ENCODE measurements at regions not wholly inside any gene's neighbourhood (a gene's known extent, or its start where the extent isn't known, plus 50 kb on each side); places are given as distances from the start of the nearest gene placed in this dataset.

GRCh38 chr7:86149024-86149665 is 494.6 kb upstream of the GRM3 start:
- POLR2A ChIA-PET, result no interaction called here
- Mint-ChIP-seq H3K36me3 (no peaks in the 10 kb centered on the region), H3K27me3 (no peaks in the 10 kb centered on the region), H3K4me1 (no peaks in the 10 kb centered on the region), H3K4me3 (no peak overlapping the region), H3K9me3 (peaks cover 3 to 20% (median 11%) of the 10 kb centered on the region in 11 donors), H3K27ac (no peak overlapping the region)
- intact Hi-C loops (cut with micrococcal nuclease), result no loop called here
- no peaks in the 10 kb centered on the region for H3K9me3 ChIP-seq (ENCODE audit: control insufficient read depth in 2 of 3, low read length in 3 of 3)
- no peak overlapping the region for H3K27ac ChIP-seq (ENCODE audit: low read depth, low read length)
- no peaks in the 10 kb centered on the region for H3K4me1 ChIP-seq (ENCODE audit: control insufficient read depth in 2 of 2, insufficient read depth in 2 of 2, low read length in 2 of 2)
- H3K36me3 ChIP-seq (ENCODE audit: control insufficient read depth in 2 of 3, insufficient read depth in 3 of 3, low read length in 3 of 3), result no peaks in the 10 kb centered on the region
- H3K27me3 ChIP-seq (ENCODE audit: control insufficient read depth in 2 of 2, insufficient read depth in 2 of 2, low read length in 2 of 2), result no peaks in the 10 kb centered on the region
- ATAC-seq (no peak), DNase-seq (no peak)
- no peak overlapping the region for H3K4me3 ChIP-seq (ENCODE audit: low read length)
- CTCF ChIA-PET, result no interaction called here

- POLR2A ChIA-PET, result no interaction called here
- CTCF ChIA-PET, result no interaction called here
- Histone ChIP-seq H3K9me3 (ENCODE audit: control insufficient read depth in 2 of 3, low read length in 3 of 3) (no peaks in the 10 kb centered on the region), H3K27me3 (ENCODE audit: control insufficient read depth in 2 of 2, insufficient read depth in 2 of 2, low read length in 2 of 2) (no peaks in the 10 kb centered on the region), H3K36me3 (ENCODE audit: control insufficient read depth in 2 of 3, insufficient read depth in 3 of 3, low read length in 3 of 3) (no peaks in the 10 kb centered on the region), H3K4me1 (ENCODE audit: control insufficient read depth in 2 of 2, insufficient read depth in 2 of 2, low read length in 2 of 2) (no peaks in the 10 kb centered on the region), H3K4me3 (ENCODE audit: low read length) (no peak overlapping the region), H3K27ac (ENCODE audit: low read depth, low read length) (no peak overlapping the region)
- peaks cover 2 to 20% (median 11%) of the 10 kb centered on the region in 11 donors for H3K9me3 Mint-ChIP-seq
- no peaks in the 10 kb centered on the region for H3K4me1 Mint-ChIP-seq
- no peak overlapping the region for H3K27ac Mint-ChIP-seq
- ATAC-seq, result no peak
- no peak overlapping the region for H3K4me3 Mint-ChIP-seq
- no peaks in the 10 kb centered on the region for H3K36me3 Mint-ChIP-seq
- no peaks in the 10 kb centered on the region for H3K27me3 Mint-ChIP-seq
- no peak for DNase-seq
- intact Hi-C loops (cut with micrococcal nuclease), result no loop called here
Observed at GRCh38 chr7:86148501-86148900, 495.2 kb upstream of the GRM3 start.

- CTCF ChIA-PET, result no interaction called here
- no peak for ATAC-seq
- intact Hi-C loops (cut with micrococcal nuclease), result no loop called here
Observed at GRCh38 chr7:86137343-86137742, 506.4 kb upstream of the GRM3 start.

GRCh38 chr7:86130268-86130667 is 513.4 kb upstream of the GRM3 start:
- no peaks in the 10 kb centered on the region for H3K36me3 ChIP-seq (ENCODE audit: control insufficient read depth in 2 of 3, insufficient read depth in 3 of 3, low read length in 3 of 3)
- no peak overlapping the region for H3K27ac ChIP-seq (ENCODE audit: low read depth, low read length)
- H3K27ac Mint-ChIP-seq, result no peak overlapping the region
- intact Hi-C loops (cut with micrococcal nuclease), result no loop called here
- no peaks in the 10 kb centered on the region for H3K27me3 ChIP-seq (ENCODE audit: control insufficient read depth in 2 of 2, insufficient read depth in 2 of 2, low read length in 2 of 2)
- no peak for DNase-seq
- no peaks in the 10 kb centered on the region for H3K9me3 ChIP-seq (ENCODE audit: control insufficient read depth in 2 of 3, low read length in 3 of 3)
- no peaks in the 10 kb centered on the region for H3K4me1 ChIP-seq (ENCODE audit: control insufficient read depth in 2 of 2, insufficient read depth in 2 of 2, low read length in 2 of 2)
- no peak overlapping the region for H3K4me3 ChIP-seq (ENCODE audit: low read length)
- ATAC-seq, result no peak
- H3K4me3 Mint-ChIP-seq, result no peak overlapping the region
- POLR2A ChIA-PET, result no interaction called here
- H3K27me3 Mint-ChIP-seq, result no peaks in the 10 kb centered on the region
- peaks cover 0 to 13% (median 0%) of the 10 kb centered on the region in 11 donors for H3K9me3 Mint-ChIP-seq
- H3K36me3 Mint-ChIP-seq, result no peaks in the 10 kb centered on the region
- CTCF ChIA-PET, result no interaction called here
- H3K4me1 Mint-ChIP-seq, result no peaks in the 10 kb centered on the region

More at GRCh38 chr7:86137343-86137742, 506.4 kb upstream of the GRM3 start:
- POLR2A ChIA-PET, result no interaction called here
- H3K4me1 ChIP-seq (ENCODE audit: control insufficient read depth in 2 of 2, insufficient read depth in 2 of 2, low read length in 2 of 2), result no peaks in the 10 kb centered on the region
- Mint-ChIP-seq H3K27ac (no peak overlapping the region), H3K9me3 (peaks cover 2 to 9% (median 6%) of the 10 kb centered on the region in 11 donors), H3K4me1 (no peaks in the 10 kb centered on the region), H3K4me3 (no peak overlapping the region), H3K36me3 (no peaks in the 10 kb centered on the region), H3K27me3 (no peaks in the 10 kb centered on the region)
- H3K27ac ChIP-seq (ENCODE audit: low read depth, low read length), result no peak overlapping the region
- no peak overlapping the region for H3K4me3 ChIP-seq (ENCODE audit: low read length)
- H3K27me3 ChIP-seq (ENCODE audit: control insufficient read depth in 2 of 2, insufficient read depth in 2 of 2, low read length in 2 of 2), result no peaks in the 10 kb centered on the region
- no peaks in the 10 kb centered on the region for H3K36me3 ChIP-seq (ENCODE audit: control insufficient read depth in 2 of 3, insufficient read depth in 3 of 3, low read length in 3 of 3)
- H3K9me3 ChIP-seq (ENCODE audit: control insufficient read depth in 2 of 3, low read length in 3 of 3), result no peaks in the 10 kb centered on the region
- DNase-seq, result no peak

- no peaks in the 10 kb centered on the region for H3K27me3 ChIP-seq (ENCODE audit: control insufficient read depth in 2 of 2, insufficient read depth in 2 of 2, low read length in 2 of 2)
- Mint-ChIP-seq H3K4me3 (no peak overlapping the region), H3K4me1 (no peaks in the 10 kb centered on the region), H3K27me3 (no peaks in the 10 kb centered on the region), H3K9me3 (peaks cover 0 to 15% (median 5%) of the 10 kb centered on the region in 11 donors), H3K36me3 (no peaks in the 10 kb centered on the region), H3K27ac (no peak overlapping the region)
- ATAC-seq (no peak), DNase-seq (no peak)
- no peak overlapping the region for H3K27ac ChIP-seq (ENCODE audit: low read depth, low read length)
- no peaks in the 10 kb centered on the region for H3K4me1 ChIP-seq (ENCODE audit: control insufficient read depth in 2 of 2, insufficient read depth in 2 of 2, low read length in 2 of 2)
- intact Hi-C loops (cut with micrococcal nuclease), result no loop called here
- no peaks in the 10 kb centered on the region for H3K36me3 ChIP-seq (ENCODE audit: control insufficient read depth in 2 of 3, insufficient read depth in 3 of 3, low read length in 3 of 3)
- POLR2A ChIA-PET, result no interaction called here
- H3K9me3 ChIP-seq (ENCODE audit: control insufficient read depth in 2 of 3, low read length in 3 of 3), result peaks cover 0 to 7% (median 0%) of the 10 kb centered on the region in 3 experiments
- H3K4me3 ChIP-seq (ENCODE audit: low read length), result no peak overlapping the region
- CTCF ChIA-PET, result no interaction called here
Observed at GRCh38 chr7:86123476-86123875, 520.2 kb upstream of the GRM3 start.

- no peaks in the 10 kb centered on the region for H3K9me3 ChIP-seq (ENCODE audit: control insufficient read depth in 2 of 3, low read length in 3 of 3)
- no peaks in the 10 kb centered on the region for H3K27me3 ChIP-seq (ENCODE audit: control insufficient read depth in 2 of 2, insufficient read depth in 2 of 2, low read length in 2 of 2)
- no peaks in the 10 kb centered on the region for H3K36me3 ChIP-seq (ENCODE audit: control insufficient read depth in 2 of 3, insufficient read depth in 3 of 3, low read length in 3 of 3)
- no peaks in the 10 kb centered on the region for H3K4me1 ChIP-seq (ENCODE audit: control insufficient read depth in 2 of 2, insufficient read depth in 2 of 2, low read length in 2 of 2)
- Mint-ChIP-seq H3K36me3 (no peaks in the 10 kb centered on the region), H3K9me3 (peaks cover 0 to 18% (median 4%) of the 10 kb centered on the region in 11 donors), H3K4me3 (no peak overlapping the region), H3K27me3 (no peaks in the 10 kb centered on the region), H3K27ac (no peak overlapping the region), H3K4me1 (no peaks in the 10 kb centered on the region)
- intact Hi-C loops (cut with micrococcal nuclease), result no loop called here
- CTCF ChIA-PET, result no interaction called here
- POLR2A ChIA-PET, result no interaction called here
- no peak for ATAC-seq
- no peak overlapping the region for H3K27ac ChIP-seq (ENCODE audit: low read depth, low read length)
- DNase-seq, result no peak
- H3K4me3 ChIP-seq (ENCODE audit: low read length), result no peak overlapping the region
Observed at GRCh38 chr7:86094166-86094669, 549.5 kb upstream of the GRM3 start.

GRCh38 chr7:86091369-86091768 is 552.3 kb upstream of the GRM3 start:
- Histone ChIP-seq H3K9me3 (ENCODE audit: control insufficient read depth in 2 of 3, low read length in 3 of 3) (no peaks in the 10 kb centered on the region), H3K27ac (ENCODE audit: low read depth, low read length) (no peak overlapping the region), H3K36me3 (ENCODE audit: control insufficient read depth in 2 of 3, insufficient read depth in 3 of 3, low read length in 3 of 3) (no peaks in the 10 kb centered on the region), H3K27me3 (ENCODE audit: control insufficient read depth in 2 of 2, insufficient read depth in 2 of 2, low read length in 2 of 2) (no peaks in the 10 kb centered on the region), H3K4me3 (ENCODE audit: low read length) (no peak overlapping the region), H3K4me1 (ENCODE audit: control insufficient read depth in 2 of 2, insufficient read depth in 2 of 2, low read length in 2 of 2) (no peaks in the 10 kb centered on the region)
- DNase-seq, result no peak
- no peak for ATAC-seq
- ChIA-PET CTCF (no interaction called here), POLR2A (no interaction called here)
- no peak overlapping the region for H3K4me3 Mint-ChIP-seq
- H3K36me3 Mint-ChIP-seq, result no peaks in the 10 kb centered on the region
- intact Hi-C loops (cut with micrococcal nuclease), result no loop called here
- no peaks in the 10 kb centered on the region for H3K27me3 Mint-ChIP-seq
- H3K4me1 Mint-ChIP-seq, result no peaks in the 10 kb centered on the region
- H3K27ac Mint-ChIP-seq, result no peak overlapping the region
- peaks cover 0 to 20% (median 5%) of the 10 kb centered on the region in 11 donors for H3K9me3 Mint-ChIP-seq

All from naive thymus-derived CD4-positive, alpha-beta T cell (primary cell).